GM19455 (cell line): ENCODE measurements at regions not wholly inside any gene's neighbourhood (a gene's known extent, or its start where the extent isn't known, plus 50 kb on each side); places are given as distances from the start of the nearest gene placed in this dataset.

ENCODE experiments used
- ATAC-seq: cut with Tn5 transposase; IDR thresholded peaks from one replicate; pipeline ENCODE4 v1.9.1; 2021; ENCODE audit not compliant: unreplicated experiment

DNA sequence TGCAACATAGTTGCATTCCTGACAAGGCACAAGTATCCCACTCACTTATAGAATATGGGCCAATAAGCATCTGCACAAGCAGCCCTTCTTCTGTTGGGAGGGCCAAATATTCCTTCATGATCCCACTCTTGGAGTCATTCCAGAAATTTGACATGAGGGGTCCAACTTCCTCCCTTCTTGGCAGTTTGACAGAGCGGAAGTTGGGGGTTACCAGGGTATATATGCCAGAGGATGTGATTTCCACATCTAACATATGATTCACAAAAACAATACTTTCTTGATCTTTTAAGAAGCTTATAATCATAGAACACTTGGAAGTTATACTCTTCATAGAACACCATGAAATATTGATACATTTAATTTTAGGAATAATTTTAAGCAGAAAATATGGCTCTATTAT is 100.9 kb upstream of the CRBN start:
- no peak for ATAC-seq

DNA sequence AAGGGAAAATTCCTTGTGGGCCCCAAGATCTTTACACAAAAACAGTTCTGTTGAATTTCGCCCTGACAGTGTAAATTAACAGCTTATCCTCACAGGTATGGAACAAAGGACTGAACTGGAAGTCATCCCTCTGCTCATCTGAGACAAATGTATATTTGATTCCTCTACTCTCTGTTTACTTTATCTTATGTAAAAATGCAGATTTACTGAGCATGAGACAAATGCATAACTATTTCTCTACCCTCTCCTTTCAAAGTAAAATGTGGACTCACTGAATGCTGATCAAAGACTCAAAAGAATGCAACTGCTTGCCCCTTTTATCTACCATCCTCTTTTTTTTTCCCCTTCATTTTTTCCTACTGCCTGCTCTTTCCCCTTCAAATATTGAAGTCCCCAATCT is 98.6 kb upstream of the CRBN start:
- no peak for ATAC-seq

DNA sequence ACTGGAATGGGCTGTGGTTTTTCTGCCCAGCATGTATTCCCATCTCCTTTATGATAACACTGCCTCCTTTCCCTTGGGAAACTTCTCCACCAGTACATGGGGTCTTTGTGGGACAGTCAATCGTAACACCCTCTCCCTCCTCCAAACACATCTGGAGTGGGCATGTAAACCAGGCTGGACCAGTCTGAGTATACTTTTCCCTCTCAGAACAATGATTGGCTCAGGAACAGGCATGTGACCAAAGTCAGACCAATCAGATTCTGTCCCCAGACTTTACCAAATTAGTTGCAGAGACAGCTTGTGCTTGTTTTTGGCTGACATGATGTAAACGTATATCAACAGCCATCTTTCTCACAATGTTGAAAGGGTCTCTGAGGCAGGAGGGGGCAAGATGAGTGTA is 97.1 kb upstream of the CRBN start:
- no peak for ATAC-seq

DNA sequence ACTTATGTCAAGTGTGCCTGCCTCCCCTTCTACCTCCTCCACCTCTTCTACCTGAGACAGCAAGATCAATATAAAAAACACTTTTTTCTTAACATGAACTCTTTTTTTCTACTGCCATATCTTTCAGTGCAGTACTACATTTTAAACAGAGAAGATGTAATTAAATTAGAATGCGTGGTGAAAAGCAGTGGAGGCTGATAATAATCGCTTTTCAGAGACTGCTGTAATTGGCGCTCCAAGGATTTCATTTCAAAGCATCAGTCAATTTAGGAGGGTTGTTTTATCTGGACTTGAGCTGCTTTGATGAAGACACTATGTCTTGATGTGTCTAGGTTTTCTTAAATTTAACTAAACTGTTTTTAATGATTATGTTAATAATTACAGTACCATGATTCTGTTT is 85.3 kb upstream of the CRBN start:
- no peak for ATAC-seq

DNA sequence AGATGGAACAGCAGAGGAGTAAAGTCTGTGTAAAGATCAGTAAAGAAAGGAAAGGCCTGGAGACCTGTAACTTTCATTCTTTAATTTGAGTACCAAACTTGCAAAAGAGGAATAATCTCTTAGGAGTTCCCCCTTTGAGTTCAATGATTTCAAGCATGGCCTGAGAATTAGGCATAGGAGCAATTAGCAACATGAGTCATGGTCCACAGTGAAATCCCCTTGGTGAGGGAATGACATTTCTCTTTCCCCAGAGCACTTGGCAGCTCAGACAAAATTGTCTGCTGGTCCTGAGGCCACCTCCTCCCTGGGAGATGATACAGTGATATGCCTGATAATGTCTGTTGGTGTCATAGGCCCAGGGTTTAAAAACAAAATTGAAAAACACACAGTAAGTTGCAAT is 81.4 kb upstream of the CRBN start:
- ATAC-seq = no peak

DNA sequence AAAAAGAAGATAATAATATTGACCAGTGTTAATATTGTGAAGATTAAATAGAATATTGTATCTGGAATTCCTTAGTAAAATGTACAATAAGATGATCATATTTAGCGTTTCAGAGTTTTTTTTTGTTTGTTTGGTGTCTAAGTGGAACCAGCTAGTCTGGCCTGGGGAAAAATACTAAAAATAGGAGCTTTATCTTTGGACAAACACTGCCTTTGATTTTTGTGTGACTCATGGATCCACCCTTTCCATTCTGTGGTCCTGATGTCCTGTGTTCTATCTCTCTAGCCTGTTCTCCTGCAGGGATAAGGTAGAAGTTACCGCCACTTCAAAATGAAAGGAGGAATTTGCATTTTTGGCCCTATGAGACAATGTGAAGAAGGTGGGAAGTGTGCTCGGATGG is 79.7 kb upstream of the CRBN start:
- no peak for ATAC-seq

DNA sequence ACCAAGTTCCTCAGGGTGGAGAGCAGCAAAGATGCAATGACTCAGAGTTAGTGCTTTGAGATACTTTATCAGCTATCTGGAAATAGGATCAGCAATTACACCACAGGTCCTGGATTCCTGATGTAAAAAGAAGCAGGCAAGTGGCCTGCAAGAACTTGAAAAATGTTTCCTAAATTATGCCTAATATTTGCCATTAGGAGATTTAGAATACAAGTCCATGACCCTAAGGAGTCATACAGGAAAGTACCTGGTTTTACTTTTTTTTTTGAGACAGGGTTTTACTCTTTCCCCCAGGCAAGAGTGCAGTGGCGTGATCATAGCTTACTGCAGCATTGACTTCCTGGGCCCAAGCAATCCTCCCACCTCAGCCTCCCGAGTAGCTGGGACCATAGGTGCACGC is 78.8 kb upstream of the CRBN start:
- ATAC-seq = no peak

DNA sequence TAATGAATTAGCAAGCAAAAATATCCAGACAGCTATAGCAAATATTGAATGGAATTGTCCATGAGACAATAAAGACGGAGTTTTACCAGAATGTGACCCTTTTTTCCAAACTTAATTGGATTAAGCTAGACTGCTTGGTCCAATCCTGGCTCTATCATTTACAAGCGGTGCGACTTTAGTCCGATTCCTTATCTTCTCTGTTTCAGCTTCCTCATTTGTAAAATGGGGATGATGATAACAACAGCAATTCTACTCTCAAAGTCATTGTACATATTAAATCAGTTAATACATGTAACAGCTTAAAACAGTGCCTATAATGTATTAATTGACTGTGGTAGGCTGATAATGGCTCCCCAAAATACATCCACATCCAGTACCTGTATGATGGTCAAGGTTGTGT is 62.1 kb upstream of the CRBN start:
- ATAC-seq = no peak

DNA sequence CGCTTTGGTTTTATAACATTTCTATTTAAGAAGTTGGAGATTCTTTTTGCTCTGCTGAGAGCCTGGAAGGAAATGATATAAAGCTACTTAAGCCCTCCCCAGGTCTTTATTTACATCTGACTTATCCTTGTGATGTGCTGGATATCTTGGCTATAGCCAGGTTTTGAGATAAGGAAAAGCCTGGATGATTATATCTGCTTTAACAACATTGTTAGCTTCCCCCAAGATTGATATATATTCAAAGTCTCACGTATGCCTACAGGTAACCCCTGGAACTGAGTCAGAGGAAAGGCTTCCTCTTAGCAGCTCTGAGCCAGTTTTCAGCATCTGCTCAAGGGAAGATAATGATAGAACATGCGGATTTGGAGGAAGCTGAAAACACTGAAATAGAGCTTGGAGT is 61.5 kb upstream of the CRBN start:
- ATAC-seq = no peak

DNA sequence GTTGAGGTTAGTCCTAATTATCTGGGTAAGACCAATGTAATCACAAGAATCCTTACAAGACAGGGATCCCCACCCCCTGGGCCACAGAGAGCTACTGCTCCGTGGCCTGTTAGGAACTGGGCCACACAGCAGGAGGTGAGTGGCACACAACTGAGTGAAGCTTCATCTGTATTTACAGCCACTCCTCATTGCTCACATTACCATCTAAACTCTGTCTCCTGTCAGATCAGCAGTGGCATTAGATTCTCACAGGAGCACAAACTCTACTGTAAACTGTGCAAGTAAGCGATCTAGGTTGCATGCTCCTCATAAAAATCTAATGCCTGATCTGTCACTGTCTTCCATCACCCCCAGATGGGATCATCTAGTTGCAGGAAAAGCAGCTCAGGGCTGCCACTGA is 58.5 kb upstream of the CRBN start:
- ATAC-seq = no peak

DNA sequence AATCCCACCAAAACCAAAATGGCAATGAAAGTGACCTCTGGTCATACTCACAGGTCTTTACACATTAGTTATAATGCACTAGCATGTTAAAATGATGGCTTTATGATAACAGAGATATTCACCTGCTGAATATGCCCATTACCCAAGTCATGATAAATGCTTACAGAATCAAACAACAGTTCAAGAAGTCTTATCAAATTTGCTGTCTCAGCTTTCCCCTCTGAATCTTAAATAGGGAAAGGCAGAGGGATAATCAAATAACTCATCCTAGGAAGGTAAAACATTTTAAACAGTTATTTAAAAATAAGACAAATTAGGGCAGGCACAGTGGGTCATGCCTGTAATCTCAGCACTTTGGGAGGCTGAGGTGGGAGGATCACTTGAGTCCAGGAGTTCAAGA is 52.8 kb upstream of the CRBN start:
- ATAC-seq = no peak
